Vagina (tissue), 2 donors: ENCODE measurements at regions not wholly inside any gene's neighbourhood (a gene's known extent, or its start where the extent isn't known, plus 50 kb on each side); places are given as distances from the start of the nearest gene placed in this dataset.

Experiments used
- DNase-seq, 2 donors: peaks; one replicate each; pipeline ENCODE4 v3.0.0-alpha.2; 2017; ENCODE audit errors: extremely low spot score in 2 of 2
- H3K27ac ChIP-seq: fragments of 200-600 bp; sonication (generic); one replicate; pipeline ENCODE4 v1.5.1; 2019
- H3K27me3 ChIP-seq: fragments of 200-600 bp; sonication (generic); one replicate; pipeline ENCODE4 v1.5.1; 2019
- H3K36me3 ChIP-seq, 2 donors: fragments of 200-600 bp; sonication (generic); one replicate each; pipeline ENCODE4 v1.5.1; 2017 to 2019
- H3K4me1 ChIP-seq: fragments of 200-600 bp; sonication (generic); one replicate; pipeline ENCODE4 v1.5.1; 2019
- H3K4me3 ChIP-seq, 2 donors: fragments of 200-600 bp; sonication (generic); 1 replicate in 1 of 2; 2 replicates in 1 of 2; pipeline ENCODE4 v1.5.1; 2016 to 2019
- H3K9me3 ChIP-seq: fragments of 200-600 bp; sonication (generic); one replicate; pipeline ENCODE4 v1.5.1; 2019
- POLR2A ChIP-seq, 2 donors: fragments of 450-650 bp; IDR thresholded peaks; one replicate each; pipeline ENCODE4 v1.6.1; 2017; ENCODE audit warnings: antibody characterized with exemption in 2 of 2, mild to moderate bottlenecking in 2 of 2, moderate library complexity in 2 of 2
- POLR2AphosphoS5 ChIP-seq, 2 donors: sonication (generic); formaldehyde crosslinking; IDR thresholded peaks; one replicate each; pipeline ENCODE4 v1.9.0; 2017; ENCODE audit warnings: antibody characterized with exemption in 2 of 2, mild to moderate bottlenecking in 2 of 2, low read depth in 1 of 2; ENCODE audit not compliant: insufficient read depth in 1 of 2
- intact Hi-C: fragments of 100-400 bp; cut with DNase I; formaldehyde crosslinking; loops from one replicate; pipeline ENCODE4 v1.15.1; 2023
- TF ChIP-seq, protein P1 (sequence below), 3 experiments: fragments of 450-650 bp in 2 of 3; fragments of 200-600 bp in 1 of 3; sonication (generic) in 1 of 3; IDR thresholded peaks; one replicate each; pipeline ENCODE4 v1.5.1; 2017 to 2019; ENCODE audit warnings: antibody characterized with exemption in 3 of 3, mild to moderate bottlenecking in 2 of 3, moderate library complexity in 2 of 3

DNA sequence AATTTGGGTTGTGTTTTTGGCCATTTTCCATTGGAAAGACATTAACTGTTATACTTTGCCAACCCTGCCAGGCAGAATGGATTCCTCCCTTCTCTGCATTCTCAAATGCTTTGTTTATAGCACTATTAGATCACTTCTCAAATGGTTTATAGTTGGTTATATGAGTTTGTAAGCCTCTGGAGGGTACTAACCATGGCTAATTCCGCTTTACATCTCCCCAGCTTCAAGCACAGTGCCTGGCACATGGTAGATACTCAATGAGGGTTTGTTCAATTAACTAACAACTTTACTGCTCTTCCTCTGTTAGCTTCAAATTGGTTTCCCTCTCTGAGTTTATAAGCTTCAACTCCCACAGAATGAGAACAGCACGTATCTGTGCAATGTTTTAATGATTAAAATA lies 213.5 kb downstream of the SOX11 start:
- DNase-seq, result no peak
- TF ChIP-seq POLR2AphosphoS5 (IDR thresholded peaks at IDR 0.05; ENCODE audit: insufficient read depth in 1 of 2, low read depth in 1 of 2) (no peak), POLR2A (IDR thresholded peaks at IDR 0.05) (no peak)
- TF ChIP-seq, protein P1, sequence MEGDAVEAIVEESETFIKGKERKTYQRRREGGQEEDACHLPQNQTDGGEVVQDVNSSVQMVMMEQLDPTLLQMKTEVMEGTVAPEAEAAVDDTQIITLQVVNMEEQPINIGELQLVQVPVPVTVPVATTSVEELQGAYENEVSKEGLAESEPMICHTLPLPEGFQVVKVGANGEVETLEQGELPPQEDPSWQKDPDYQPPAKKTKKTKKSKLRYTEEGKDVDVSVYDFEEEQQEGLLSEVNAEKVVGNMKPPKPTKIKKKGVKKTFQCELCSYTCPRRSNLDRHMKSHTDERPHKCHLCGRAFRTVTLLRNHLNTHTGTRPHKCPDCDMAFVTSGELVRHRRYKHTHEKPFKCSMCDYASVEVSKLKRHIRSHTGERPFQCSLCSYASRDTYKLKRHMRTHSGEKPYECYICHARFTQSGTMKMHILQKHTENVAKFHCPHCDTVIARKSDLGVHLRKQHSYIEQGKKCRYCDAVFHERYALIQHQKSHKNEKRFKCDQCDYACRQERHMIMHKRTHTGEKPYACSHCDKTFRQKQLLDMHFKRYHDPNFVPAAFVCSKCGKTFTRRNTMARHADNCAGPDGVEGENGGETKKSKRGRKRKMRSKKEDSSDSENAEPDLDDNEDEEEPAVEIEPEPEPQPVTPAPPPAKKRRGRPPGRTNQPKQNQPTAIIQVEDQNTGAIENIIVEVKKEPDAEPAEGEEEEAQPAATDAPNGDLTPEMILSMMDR (IDR thresholded peaks at IDR 0.05), result no peak
- no peaks in the 10 kb centered on the region for H3K9me3 ChIP-seq
- no peaks in the 10 kb centered on the region for H3K4me1 ChIP-seq
- intact Hi-C loops, result no loop called here
- H3K27ac ChIP-seq, result no peak overlapping the region
- H3K27me3 ChIP-seq, result no peaks in the 10 kb centered on the region
- no peak overlapping the region for H3K4me3 ChIP-seq
- no peaks in the 10 kb centered on the region for H3K36me3 ChIP-seq

DNA sequence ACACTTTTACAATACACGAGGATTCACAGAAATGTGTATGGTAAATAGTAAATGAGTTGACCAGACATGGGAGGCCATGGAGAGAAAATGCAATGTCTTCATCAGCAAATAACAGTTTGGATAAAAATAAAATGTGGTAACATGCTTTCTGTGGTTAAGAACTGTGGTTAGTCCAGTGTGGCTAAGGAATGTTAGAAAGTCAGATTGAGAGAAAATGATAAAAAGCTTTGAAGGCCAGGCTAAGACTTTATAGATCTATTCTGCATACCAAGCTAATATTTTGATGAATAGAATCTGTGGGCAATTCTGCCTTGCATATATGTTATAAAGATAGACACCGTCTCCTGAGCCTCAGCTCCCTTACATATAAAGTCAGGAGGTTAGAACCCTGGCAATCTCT lies 215.9 kb downstream of the SOX11 start:
- H3K9me3 ChIP-seq, result no peaks in the 10 kb centered on the region
- no peak overlapping the region for H3K27ac ChIP-seq
- no peaks in the 10 kb centered on the region for H3K36me3 ChIP-seq
- H3K27me3 ChIP-seq, result no peaks in the 10 kb centered on the region
- no peak overlapping the region for H3K4me3 ChIP-seq
- intact Hi-C loops, result no loop called here
- TF ChIP-seq POLR2A (IDR thresholded peaks at IDR 0.05) (no peak), POLR2AphosphoS5 (IDR thresholded peaks at IDR 0.05; ENCODE audit: insufficient read depth in 1 of 2, low read depth in 1 of 2) (no peak)
- TF ChIP-seq, protein P1 (IDR thresholded peaks at IDR 0.05), result no peak
- DNase-seq, result no peak
- no peaks in the 10 kb centered on the region for H3K4me1 ChIP-seq

DNA sequence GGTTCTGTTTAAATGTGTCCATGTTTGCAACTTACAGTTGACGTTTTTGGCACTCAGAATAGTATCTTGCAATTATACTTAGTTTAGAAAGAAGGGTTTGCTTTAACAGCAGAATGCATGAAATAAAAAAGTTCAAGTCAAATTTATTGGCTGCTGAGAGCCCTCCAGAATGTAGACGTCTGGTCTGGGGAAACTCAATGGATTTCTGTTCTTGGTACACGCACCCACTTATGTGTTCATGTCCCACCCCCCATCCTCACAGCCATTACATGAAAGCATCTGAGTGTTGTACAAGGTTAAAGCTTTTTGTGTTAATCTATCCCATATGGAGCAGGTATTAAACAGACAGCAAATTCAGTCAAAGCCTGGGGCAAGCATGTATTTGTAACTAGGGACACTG lies 219.5 kb downstream of the SOX11 start:
- Histone ChIP-seq H3K9me3 (no peaks in the 10 kb centered on the region), H3K27ac (no peak overlapping the region), H3K36me3 (no peaks in the 10 kb centered on the region), H3K4me1 (no peaks in the 10 kb centered on the region), H3K27me3 (no peaks in the 10 kb centered on the region), H3K4me3 (no peak overlapping the region)
- no peak for TF ChIP-seq POLR2AphosphoS5 (IDR thresholded peaks at IDR 0.05; ENCODE audit: insufficient read depth in 1 of 2, low read depth in 1 of 2)
- TF ChIP-seq, protein P1 (IDR thresholded peaks at IDR 0.05), result no peak
- no peak for TF ChIP-seq POLR2A (IDR thresholded peaks at IDR 0.05)
- DNase-seq, result no peak
- intact Hi-C loops, result no loop called here

DNA sequence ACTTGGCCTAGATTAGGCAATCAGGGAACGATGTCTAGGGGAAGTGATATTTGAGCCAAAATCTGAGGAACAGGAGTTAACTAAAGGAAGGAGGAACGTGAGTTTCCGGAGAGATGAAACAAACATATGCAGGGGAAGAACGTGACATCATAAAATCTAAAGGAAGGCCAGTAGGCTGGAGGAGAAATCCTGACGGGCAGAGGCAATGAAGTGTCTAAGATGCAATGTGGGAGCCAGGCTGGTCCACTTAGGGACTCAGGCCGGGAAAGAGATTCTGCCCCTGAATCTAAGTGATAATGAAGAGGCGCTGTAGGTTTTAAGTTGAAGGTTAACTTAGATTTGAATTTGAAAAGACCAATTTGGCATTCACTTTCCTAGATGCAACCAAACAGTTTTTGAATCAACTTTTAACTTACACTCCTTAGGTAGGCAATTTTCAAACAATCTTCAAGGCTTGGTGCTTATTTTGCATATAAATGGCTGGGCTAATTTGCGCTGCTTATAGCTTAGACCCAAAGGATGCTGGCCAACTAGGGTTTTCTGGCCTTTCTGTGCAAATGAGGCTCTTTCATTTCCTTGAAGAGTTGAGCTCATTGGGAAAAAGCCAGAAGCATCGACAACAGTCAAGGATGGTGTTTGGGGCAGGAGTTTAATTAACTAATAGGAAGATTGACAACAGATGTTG lies 221.7 kb downstream of the SOX11 start:
- DNase-seq, result no peak
- TF ChIP-seq, protein P1 (IDR thresholded peaks at IDR 0.05), result no peak
- TF ChIP-seq POLR2A (IDR thresholded peaks at IDR 0.05), result no peak
- H3K9me3 ChIP-seq, result no peaks in the 10 kb centered on the region
- no peak overlapping the region for H3K27ac ChIP-seq
- no peak overlapping the region for H3K4me3 ChIP-seq
- H3K27me3 ChIP-seq, result no peaks in the 10 kb centered on the region
- H3K36me3 ChIP-seq, result no peaks in the 10 kb centered on the region
- no peaks in the 10 kb centered on the region for H3K4me1 ChIP-seq
- intact Hi-C loops, result no loop called here

DNA sequence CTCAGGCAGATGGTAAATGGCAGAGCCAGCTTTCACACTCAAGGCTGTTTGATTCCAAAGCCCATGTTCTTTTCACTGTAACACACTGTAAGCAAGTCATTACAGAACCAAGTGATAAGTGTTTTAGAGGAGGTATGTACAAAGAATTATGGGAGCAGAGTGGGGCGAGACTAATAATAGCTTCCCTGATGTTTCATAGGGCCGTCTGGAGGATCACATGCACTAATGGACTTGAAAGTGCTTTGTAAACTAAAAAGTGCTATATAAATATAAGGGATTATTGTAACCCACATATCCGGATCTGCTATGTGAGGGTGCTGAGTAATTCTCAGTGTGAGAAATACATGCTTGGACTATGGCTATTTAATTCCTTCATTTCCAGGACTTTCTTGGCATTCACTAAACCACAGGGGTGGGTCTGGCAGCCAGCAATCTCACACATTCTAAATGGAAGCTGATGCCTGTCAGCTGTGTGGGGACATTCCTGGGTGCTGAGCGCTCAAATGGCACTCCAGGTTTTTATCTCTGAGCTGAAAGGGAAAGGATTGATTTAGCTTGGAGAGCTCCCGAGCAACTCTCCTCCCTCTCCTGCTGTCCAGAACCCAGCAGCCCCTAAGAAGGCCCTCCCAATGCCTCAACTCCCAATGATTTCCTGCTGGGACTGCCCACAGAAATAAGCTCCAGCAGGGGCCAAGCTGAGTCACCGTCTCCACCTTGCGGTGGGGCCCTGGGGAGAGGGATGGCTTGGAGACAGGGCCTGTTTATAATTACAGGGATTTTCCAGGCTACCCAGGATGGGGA lies 222.8 kb downstream of the SOX11 start:
- no peak for DNase-seq
- H3K36me3 ChIP-seq, result no peaks in the 10 kb centered on the region
- H3K4me1 ChIP-seq, result no peaks in the 10 kb centered on the region
- intact Hi-C loops, result no loop called here
- no peak overlapping the region for H3K27ac ChIP-seq
- no peaks in the 10 kb centered on the region for H3K9me3 ChIP-seq
- TF ChIP-seq POLR2AphosphoS5 (IDR thresholded peaks at IDR 0.05; ENCODE audit: insufficient read depth in 1 of 2, low read depth in 1 of 2), result no peak
- TF ChIP-seq POLR2A (IDR thresholded peaks at IDR 0.05), result no peak
- TF ChIP-seq, protein P1 (IDR thresholded peaks at IDR 0.05), result no peak
- H3K27me3 ChIP-seq, result no peaks in the 10 kb centered on the region
- no peak overlapping the region for H3K4me3 ChIP-seq
